Activated CD4-positive, CD25-positive, alpha-beta regulatory T cell treated with anti-CD3 and anti-CD28 coated beads, Interleukin-2, amount 50 U/mL, for 16 hours (primary cell): ENCODE measurements at regions not wholly inside any gene's neighbourhood (a gene's known extent, or its start where the extent isn't known, plus 50 kb on each side); places are given as distances from the start of the nearest gene placed in this dataset.

Experiments
- DNase-seq: peaks from one replicate; pipeline ENCODE4 v3.0.0-alpha.2; 2020; ENCODE audit warnings: low read depth, low spot score

DNA sequence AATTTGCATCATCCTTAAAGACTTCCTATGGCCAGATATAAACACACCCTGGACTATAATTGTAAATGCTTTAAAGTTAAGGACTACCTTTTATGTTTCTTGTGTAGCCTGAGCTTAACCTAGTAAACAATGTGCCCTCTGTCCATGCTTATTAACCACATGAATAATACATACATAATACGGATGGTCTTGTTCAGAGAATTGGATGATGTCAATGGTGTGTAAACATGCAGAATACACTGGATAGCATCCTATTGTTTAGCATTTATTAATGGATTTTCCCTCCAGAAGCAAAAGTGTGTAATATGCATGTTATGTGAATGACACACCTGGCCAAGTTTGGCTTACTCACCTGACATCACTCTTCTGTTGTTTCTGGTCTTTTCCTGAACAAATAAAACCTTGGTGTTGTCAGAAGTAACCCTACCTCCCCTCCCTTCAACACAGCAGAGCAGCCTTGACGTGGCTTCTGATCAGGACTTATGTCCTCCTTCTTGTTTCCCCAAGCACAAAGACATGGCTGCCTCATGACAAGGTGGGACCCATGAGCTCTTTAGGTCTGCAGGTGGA, 517.9 kb downstream of the MTRR start:
- DNase-seq: no peak

DNA sequence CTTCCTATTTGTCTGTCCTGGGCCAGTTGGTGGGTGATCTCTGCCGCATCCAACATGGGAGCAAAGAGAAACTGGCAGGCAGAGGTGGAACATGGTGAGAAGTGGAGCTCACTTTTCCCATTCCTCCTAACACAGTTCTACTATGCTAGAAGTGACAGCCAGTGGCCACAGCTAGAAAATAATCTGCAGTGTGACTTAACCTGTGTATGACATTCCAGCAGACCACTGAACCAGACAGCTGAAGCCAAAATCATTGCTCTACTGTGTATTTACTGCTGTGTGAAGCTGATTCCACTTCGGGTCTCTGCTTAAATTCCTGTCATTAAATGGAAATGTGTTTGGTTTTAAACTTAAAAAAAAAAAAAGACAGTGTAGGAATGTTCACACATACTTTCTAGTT, 523.0 kb downstream of the MTRR start:
- no peak for DNase-seq

DNA sequence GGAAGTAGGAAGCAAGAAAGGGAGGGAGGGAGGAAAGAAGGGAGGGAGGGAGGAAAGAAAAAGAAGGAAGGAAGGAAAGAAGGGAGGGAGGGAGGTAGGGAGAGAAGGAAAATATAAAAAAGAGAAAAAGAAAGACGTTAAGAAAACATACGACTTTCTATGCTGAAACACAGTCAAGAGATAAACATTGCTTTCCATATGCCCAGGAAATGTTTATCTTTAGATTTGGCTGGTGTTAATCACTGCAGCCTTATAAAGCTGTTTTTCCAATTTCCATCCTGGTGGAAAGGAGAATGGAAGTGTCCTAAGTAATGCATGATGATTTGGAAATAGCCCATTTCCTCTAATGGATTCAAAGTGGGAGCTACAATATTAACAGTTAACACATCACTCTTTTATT, 524.3 kb downstream of the MTRR start:
- no peak for DNase-seq

DNA sequence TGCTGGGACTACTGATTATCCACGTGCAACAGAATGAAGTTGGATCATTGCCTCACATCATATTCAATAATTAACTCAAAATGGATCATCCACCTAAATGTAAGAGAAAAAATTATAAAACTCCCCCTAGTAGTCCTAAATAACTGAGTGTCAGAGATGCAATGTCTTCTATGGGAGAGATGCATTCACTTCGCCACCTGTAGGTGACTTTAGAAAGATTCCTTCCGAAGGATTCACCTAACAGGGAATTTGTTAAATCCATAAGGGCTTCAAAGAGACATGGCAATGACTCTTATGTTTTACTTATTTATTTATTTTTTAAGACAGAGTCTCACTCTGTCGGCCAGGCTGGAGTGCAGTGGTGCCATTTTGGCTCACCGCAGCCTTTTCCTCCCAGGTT, 526.0 kb downstream of the MTRR start:
- no peak for DNase-seq

DNA sequence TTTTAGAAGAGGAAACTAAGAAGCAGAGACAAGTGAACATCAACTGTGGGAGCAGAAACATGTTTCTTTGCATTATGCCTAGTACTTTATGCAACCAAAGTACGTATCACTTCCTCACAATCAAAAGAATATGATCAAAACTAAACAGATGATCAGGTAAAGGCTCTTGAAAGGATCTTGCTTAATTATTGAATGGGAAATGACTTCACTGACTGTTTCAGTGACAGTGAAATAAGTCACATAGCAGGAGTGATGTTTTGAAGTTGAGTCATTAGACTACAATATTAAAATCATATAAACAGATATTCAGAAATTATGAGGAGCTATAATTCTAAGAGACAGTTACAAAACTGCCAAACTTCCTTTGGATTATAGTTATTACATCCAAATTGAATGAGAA, 527.3 kb downstream of the MTRR start:
- DNase-seq: no peak

DNA sequence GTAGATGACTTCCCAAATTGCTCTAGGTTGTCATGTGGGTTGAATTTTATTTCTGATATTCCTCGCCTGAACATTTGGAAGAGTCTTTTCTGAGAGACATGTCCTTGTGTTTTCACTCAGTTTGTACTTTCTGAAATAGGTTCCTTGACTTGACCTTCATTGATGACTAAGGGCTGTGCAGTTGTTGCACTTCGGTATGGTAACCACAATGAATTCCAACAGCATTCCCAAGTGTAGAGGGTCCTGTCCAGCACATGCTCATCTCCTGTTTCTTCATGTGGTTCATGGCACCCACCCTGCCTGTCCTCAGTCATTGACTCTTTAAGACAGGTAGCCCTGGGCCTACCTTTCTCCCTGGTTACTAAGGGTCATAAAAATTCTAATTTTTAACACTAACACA, 527.8 kb downstream of the MTRR start:
- no peak for DNase-seq

DNA sequence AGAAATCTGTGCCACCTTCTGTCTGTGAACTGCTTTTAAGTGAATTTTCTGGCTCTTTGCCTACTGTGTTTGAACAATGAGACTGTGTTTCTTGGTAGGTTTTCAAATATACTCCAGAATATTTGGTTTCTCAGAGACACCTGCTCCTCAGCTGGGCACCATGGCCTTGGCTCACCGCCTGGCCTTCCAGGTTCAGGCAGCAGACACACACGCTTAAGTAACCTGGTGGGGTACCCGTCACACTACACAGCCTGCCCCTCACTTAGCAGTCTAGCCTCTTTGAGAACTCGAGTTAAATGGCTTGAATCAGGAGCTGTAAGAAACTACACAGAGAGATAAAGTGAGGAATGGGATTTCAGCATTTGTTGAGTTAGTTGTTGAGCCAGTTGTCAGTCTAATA, 530.5 kb downstream of the MTRR start:
- no peak for DNase-seq

DNA sequence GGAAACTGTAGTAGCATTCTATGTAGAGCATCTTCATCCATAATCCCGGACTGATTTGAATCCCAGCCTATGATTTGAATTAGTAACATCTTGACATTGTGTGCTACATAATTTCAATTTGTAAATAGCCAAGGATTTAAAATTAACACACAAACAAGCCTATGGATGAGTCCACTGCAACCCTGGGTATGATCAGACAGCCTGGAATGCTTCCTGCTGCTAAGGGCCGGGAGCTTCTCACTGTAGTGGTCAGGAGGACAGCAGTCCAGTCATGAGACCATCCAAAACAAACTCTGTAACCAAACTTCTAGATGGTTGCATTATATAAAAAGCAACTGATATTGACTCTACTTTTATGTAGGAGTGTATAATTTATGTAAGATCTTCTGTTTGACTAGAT, 539.3 kb downstream of the MTRR start:
- DNase-seq: no peak

DNA sequence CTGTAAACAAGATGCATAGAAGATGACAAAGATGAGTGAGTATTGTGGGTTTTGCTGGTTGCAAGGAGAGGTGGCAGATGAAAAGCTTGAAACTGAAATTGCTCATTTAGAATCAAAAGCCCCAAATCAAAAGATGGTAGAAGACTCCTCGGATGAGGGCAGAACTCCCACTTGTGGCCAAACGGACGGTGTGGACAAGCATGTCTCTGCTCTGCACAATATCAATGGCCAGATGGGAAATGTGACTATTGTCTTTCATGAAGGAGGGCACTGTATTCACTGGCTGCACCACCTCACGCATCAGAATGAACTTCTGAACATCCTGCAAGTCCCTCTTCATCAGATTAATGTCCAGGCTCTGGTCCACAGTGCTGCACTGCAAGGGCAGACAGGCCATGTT, 541.7 kb downstream of the MTRR start:
- no peak for DNase-seq

DNA sequence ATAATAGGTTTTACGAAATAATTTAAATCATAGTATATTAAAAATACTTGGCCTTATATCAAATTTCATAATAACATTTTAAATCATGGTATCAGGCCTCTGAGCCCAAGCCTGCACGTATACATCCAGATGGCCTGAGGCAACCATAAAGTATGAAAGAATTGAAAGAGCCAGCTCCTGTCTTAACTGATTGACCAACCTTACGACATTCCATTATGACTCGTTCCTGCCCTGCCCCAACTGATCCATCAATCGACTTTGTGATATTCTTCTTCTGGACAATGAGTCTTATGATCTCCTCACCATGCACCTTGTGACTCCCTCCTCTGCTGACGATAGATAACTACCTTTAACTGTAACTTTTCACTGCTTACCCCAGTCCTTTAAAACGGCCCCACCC, 545.0 kb downstream of the MTRR start:
- no peak for DNase-seq

DNA sequence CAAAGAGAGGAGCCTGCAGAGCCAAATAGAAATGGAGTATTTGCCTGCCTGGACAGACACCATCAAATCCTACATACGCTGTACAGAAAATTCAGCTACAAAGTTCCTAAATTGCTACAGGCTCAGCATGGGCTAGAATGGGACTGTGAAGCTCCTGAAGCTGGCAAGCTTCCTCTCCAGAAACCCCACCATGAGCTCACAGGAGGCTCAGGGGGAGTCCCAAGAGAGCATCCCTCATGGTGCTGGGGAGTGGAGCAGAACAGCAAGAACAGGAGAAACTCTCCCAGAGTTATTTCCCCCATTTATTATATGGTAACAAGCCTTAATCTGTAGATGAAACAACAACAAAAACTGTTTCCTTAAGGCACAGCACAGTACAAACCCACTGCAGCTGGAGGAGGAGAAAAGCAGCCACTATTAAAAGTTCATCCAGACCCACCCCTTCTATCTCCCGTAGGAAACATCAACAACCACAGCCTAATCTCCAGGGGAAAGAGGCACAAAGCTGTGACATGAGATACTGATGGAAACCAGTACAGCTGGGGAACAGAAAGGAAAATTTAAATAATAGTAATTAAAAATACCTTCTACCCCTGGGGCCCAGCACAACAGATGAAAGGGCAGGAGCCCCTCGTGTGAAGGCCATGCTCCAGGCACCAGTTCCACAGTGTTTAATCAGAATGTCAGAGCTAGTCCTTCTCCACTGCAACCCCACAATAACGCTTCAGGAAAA, 548.5 kb downstream of the MTRR start:
- DNase-seq: no peak

DNA sequence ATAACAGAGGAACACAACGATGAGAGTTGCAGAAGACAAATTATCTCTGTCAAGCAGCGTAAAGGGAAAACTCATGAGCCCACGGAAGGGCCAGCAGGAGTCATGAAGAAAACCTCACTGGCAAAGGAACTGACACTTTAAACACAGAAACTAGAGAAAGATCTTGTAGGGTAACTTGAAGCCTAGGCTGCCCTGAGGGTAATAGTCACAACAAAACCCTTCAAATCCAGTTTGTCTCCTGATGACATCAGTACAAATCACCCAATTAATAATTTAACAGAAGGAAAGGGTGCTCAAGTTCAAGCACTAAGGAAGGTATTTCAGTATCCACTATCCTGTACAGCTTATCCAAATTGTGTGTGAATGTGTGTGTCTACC, 549.1 kb downstream of the MTRR start:
- DNase-seq: no peak

DNA sequence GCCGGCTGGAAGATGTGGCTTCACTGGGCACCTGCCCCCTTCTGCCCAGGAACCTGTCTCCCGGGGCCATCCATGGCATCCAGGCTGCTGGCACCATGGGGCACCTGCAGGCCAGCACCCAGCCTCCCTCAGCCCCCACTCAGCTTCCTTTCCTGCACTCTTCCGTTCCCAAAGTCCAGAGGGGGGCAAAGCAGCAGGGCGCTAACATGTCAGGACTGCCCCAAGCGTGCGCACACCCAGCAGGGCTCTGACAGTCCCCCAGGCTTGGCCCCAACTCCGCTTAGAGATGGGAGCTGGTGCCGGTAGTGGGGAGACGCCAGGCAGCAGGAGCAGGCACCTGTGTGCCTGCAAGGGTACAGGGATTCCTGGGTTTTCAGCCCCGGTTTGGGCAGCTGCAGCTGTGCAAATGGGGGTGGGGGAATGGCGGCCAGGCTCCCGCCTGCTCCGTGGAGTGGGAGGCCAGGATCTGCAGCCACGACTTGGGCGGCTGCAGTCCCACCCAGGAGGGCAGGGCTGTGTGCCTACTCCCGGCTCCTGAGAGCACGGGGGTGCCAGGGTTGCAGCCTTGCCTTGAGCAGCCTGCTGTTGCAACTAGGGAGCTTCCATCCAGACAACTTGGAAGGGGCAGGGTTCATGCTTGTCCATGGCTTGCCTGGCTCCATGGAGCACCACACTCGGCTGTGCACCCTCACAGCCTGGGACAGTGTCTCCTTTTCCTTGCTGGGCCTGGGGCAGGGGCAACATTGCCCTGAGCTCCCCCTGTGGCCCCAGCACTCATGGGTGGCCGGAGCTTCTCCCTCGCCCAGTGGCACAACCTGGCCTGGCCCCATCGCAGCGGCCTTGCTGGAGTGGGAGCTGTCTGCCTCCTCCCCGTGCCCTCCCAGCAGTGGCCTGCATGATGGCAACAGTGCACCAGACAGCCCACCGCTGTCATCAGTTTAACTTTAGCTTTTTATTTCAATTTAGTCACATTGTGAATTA, 561.1 kb downstream of the MTRR start:
- no peak for DNase-seq

DNA sequence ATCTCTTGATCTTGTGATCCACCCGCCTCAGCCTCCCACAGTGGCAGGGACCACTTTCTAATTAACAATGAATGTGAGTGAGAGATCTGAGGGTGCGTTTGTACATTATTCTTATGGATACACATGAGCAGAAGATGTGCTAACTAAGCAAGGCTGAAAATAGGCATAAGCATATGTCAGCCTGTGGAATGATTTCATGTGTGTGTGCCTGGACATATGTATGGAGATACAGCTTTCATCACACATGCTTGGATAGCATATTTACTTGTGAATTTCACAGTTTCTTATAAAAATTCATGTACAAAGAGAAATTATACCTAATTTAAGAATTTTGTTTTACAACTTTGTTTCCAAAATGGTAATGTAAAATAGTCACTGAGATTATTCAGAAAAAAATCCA, 565.6 kb downstream of the MTRR start:
- no peak for DNase-seq

DNA sequence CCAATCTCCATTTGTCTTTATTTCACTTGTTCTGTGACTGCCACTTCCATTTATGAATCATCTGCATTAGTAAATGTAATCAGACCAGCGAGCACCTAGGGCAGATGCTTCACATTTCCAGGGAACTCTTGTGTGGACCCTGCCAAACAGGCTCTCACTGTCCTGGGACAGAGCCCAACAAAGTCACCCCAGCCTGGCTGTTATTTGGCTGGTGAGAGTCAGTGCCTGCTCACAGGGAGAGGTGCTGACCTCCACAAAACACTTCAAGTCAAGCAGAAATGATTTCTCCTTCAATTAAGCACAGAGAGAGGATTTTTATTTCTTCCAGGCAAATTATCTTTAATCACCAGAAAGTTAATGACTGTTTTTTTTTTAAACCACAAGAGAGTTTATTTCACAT, 568.0 kb downstream of the MTRR start:
- no peak for DNase-seq

DNA sequence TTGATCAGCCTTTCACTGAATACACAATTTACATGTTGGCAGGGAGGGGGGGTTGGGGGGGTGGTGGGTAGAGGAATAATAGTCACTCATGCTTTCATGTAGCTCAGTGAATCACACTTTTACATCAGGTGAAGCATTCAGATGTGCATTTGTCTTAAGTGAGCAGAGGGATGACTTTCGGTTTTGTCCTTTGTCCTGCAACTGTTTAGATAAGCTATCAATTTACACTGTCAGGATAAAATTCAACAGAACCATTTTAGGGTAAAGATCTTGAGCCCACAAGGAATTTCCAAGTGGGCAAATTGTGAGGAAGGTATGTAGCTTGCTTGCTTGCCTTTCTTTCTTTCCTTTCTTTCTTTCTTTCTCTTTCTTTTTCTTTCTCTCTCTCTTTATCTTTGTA, 576.2 kb downstream of the MTRR start:
- no peak for DNase-seq

DNA sequence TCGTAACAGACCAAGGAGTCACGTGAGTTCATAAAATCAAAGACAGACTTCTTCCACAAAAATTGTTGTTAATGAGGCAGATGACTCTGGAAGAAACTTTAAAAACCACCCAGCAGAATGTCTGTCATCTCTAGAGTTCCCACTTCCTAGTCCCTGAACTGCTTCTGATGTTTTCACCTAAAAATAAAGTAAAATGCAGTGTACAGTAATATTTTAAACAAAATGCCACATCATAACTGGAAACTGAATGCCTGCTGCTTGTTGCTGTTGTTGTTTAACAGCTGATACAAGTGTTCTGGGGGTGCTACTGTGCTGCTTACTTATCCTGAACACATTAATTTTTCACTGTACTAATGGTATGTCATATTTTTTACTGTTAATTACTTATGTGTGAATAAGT, 577.2 kb downstream of the MTRR start:
- DNase-seq: no peak

DNA sequence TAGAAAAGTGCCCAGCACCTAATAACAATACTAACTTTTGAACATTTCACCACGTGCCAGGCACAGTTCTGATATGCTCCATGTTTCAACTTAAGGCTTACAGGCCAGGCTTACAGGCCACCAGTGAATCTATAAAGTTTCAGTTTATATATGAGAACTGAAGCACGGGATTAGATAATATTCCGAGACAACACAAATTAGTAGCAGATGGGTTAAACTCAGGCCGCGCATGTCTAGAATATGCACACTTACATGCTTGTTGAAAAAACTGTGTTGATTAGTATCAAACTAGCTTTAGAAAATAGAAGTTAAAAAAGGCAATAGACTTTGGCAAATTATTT, 587.9 kb downstream of the MTRR start:
- no peak for DNase-seq

DNA sequence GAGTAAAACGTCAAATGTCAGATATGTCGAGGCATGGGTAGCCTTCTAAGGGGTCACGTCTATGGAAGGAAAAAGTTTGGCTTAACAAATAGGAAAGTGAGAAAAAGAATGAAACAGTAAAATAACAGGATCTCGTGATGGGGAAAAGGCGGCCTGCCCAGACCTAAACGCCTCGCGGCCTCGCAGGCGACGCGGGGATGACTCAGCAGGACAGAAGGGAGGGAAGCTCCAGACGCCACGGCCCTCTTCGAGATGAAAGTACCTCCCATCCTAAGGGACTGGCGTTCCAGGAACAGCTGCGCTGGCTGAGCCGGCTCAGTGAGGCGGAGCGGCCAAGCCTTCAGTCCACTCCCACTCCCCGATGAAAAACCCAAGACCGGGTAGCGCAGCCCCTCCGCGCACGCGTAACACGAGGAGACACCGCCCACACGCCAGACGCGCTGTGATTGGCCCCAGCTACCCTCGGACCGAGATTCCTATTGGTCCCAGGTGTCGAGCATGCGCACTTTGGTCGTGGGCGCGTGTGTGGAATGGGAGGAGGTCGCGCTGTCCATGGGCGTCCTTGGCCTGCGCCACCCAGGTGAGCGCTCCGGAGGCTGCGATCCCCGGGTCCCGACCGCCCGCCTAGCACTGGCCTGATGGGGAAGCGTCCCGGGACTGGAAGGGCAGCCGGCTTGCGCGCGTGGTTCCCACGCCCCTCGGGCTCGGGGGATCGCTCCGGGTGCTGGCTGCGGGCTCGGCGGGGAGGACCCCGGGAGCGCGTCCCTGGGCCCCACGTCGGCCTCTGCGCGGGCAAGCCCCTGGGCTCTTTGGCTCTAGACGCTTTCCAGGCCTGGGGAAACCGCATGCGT, 588.5 kb downstream of the MTRR start:
- peak; percentile 75 for DNase-seq

DNA sequence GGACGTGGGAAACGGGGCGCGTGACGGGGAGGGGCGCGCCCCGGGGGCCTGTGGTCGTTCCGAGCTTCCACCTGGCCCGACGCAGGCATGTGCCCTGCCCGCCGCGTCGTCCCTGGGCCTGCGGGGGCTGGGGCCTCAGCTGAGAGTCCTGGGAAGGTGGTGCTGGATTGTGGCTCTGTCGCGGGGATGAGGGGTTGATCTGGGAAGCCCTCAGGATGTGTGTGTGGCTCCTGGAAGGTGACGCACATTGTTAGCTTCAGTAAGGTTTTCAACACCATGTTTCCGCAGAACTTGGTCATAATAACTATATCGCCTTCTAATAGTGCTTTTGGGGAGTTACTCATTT, 589.1 kb downstream of the MTRR start:
- no peak for DNase-seq

DNA sequence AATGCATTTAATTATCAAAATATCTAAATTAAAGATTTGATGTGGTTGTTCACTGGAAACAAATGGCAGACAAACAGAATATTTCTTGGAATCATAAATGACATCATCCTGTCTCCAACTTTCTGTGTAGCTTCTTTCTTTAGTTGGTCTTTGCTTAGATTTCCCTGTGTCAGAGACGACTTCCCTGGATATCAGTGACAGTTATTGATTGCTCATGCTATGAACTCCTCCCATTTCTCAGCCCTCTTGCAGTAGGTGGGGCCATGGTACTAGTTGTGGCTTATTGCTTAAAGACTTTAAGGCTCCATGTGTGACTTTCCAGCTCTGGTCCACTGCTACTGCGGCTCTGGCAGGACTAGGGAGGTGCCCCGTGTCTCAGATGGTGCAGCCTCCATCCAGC, 592.6 kb downstream of the MTRR start:
- DNase-seq: no peak

DNA sequence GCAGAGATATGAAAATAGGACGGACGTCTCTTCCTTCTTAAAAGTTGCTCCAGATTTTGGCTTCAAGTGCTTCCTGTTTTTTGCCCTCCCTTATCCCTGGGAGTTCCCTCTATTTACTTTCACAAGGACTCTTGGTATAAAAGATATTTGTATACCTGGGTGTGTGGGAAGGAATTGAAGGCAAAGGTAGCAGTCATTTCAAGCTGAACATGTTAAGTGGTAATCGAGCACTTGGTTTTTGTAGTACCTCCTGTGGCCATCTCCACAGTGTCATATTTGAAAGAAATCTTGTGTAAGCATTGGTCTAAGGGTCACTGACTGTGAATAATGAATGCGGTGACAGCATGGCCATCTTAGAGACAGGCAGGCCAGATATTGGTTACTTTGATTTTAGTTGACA, 593.6 kb downstream of the MTRR start:
- no peak for DNase-seq
